ENCODE measurements at regions not wholly inside any gene's neighbourhood (a gene's known extent, or its start where the extent isn't known, plus 50 kb on each side); places are given as distances from the start of the nearest gene placed in this dataset.

GRCh38 chr7:16347066-16347826, 74.1 kb downstream of the CRPPA start:
- ATAC-seq (no peak), DNase-seq (no peak)
- no peaks in the 10 kb centered on the region for H3K36me3 ChIP-seq (replicated peaks in 1 of 2; ENCODE audit: insufficient read depth in 1 of 2, low read depth in 2 of 2)
- intact Hi-C loops (cut with DNase I) = no loop called here
- 96% methylated on average over 1 of the region's 1 CpG for WGBS, 2 donors
- peaks cover 0 to 2% (median 0%) of the 10 kb centered on the region in 3 donors for H3K9me3 ChIP-seq
- TF ChIP-seq POLR2A (IDR thresholded peaks at IDR 0.05) (no peak), CTCF (IDR thresholded peaks at IDR 0.05) (no peak)
- no peaks in the 10 kb centered on the region for H3K27me3 ChIP-seq
- no peak overlapping the region for H3K27ac ChIP-seq
- no peak overlapping the region for H3K4me3 ChIP-seq
- peaks cover 4% of the 10 kb centered on the region for H3K4me1 ChIP-seq

GRCh38 chr7:16345979-16346958, 75.1 kb downstream of the CRPPA start:
- intact Hi-C loops (cut with DNase I) = no loop called here

GRCh38 chr7:16344927-16345326, 76.4 kb downstream of the CRPPA start:
- H3K4me1 ChIP-seq = peaks cover 4% of the 10 kb centered on the region
- TF ChIP-seq POLR2A (IDR thresholded peaks at IDR 0.05) (no peak), CTCF (IDR thresholded peaks at IDR 0.05) (no peak)
- no peaks in the 10 kb centered on the region for H3K27me3 ChIP-seq
- ATAC-seq (no peak), DNase-seq (no peak)
- no peak overlapping the region for H3K27ac ChIP-seq
- intact Hi-C loops (cut with DNase I) = no loop called here
- H3K4me3 ChIP-seq = no peak overlapping the region
- no peaks in the 10 kb centered on the region for H3K36me3 ChIP-seq (replicated peaks in 1 of 2; ENCODE audit: insufficient read depth in 1 of 2, low read depth in 2 of 2)
- 0% methylated on average over 1 of the region's 1 CpG for WGBS, 2 donors
- H3K9me3 ChIP-seq = peaks cover 0 to 2% (median 0%) of the 10 kb centered on the region in 3 donors

More at GRCh38 chr7:16345979-16346958, 75.1 kb downstream of the CRPPA start:
- no peak for ATAC-seq
- Histone ChIP-seq H3K9me3 (peaks cover 0 to 2% (median 0%) of the 10 kb centered on the region in 3 donors), H3K4me1 (peaks cover 4% of the 10 kb centered on the region), H3K27me3 (no peaks in the 10 kb centered on the region), H3K4me3 (no peak overlapping the region), H3K36me3 (replicated peaks in 1 of 2; ENCODE audit: insufficient read depth in 1 of 2, low read depth in 2 of 2) (no peaks in the 10 kb centered on the region), H3K27ac (no peak overlapping the region)
- TF ChIP-seq CTCF (IDR thresholded peaks at IDR 0.05) (no peak), POLR2A (IDR thresholded peaks at IDR 0.05) (no peak)
- DNase-seq = no peak
- WGBS, 2 donors = 76 to 84% methylated on average over 5 of the region's 5 CpGs

- DNase-seq = no peak
- no peak for ATAC-seq
- intact Hi-C loops (cut with DNase I) = no loop called here
- Histone ChIP-seq H3K36me3 (replicated peaks in 1 of 2; ENCODE audit: insufficient read depth in 1 of 2, low read depth in 2 of 2) (no peaks in the 10 kb centered on the region), H3K27me3 (no peaks in the 10 kb centered on the region), H3K4me1 (peaks cover 4% of the 10 kb centered on the region), H3K9me3 (peaks cover 0 to 2% (median 0%) of the 10 kb centered on the region in 3 donors), H3K27ac (no peak overlapping the region), H3K4me3 (no peak overlapping the region)
- WGBS, 2 donors = 95 to 96% methylated on average over 5 of the region's 5 CpGs
- no peak for TF ChIP-seq CTCF (IDR thresholded peaks at IDR 0.05)
- no peak for TF ChIP-seq POLR2A (IDR thresholded peaks at IDR 0.05)
These were observed 77.7 kb downstream of the CRPPA start for GRCh38 chr7:16343612-16344011.
